Hepatocyte (in vitro differentiated cells): ENCODE measurements at regions not wholly inside any gene's neighbourhood (a gene's known extent, or its start where the extent isn't known, plus 50 kb on each side); places are given as distances from the start of the nearest gene placed in this dataset.
"Not testable (repeated sequence)": the region's sequence is repeated elsewhere in the genome, so short reads cannot be mapped to it uniquely, and the experiment has no call there.

ENCODE experiments used
- DNase-seq: peaks from one replicate; pipeline ENCODE4 v3.0.0-alpha.2; 2016; ENCODE audit warnings: low spot score
- H2AFZ ChIP-seq: fragments of 200-600 bp; sonication (generic); 2 replicates; pipeline ENCODE4 v1.6.0; 2016; ENCODE audit warnings: antibody characterized with exemption, mild to moderate bottlenecking
- H3K27ac ChIP-seq: fragments of 200-600 bp; sonication (generic); 2 replicates; pipeline ENCODE4 v1.5.1; 2016; ENCODE audit warnings: mild to moderate bottlenecking
- H3K27me3 ChIP-seq: fragments of 200-600 bp; sonication (generic); 2 replicates; pipeline ENCODE4 v1.6.1; 2016
- H3K36me3 ChIP-seq: fragments of 200-600 bp; sonication (generic); replicated peaks from 2 replicates; pipeline ENCODE4 v1.5.1; 2016; ENCODE audit warnings: low read depth; ENCODE audit not compliant: insufficient read depth
- H3K4me1 ChIP-seq: fragments of 200-600 bp; sonication (generic); 2 replicates; pipeline ENCODE4 v1.5.1; 2016; ENCODE audit warnings: mild to moderate bottlenecking, moderate library complexity; ENCODE audit not compliant: insufficient read depth
- H3K4me2 ChIP-seq: fragments of 200-600 bp; sonication (generic); 2 replicates; pipeline ENCODE4 v1.6.0; 2016
- H3K4me3 ChIP-seq: fragments of 200-600 bp; sonication (generic); 2 replicates; pipeline ENCODE4 v1.5.1; 2016; ENCODE audit warnings: mild to moderate bottlenecking
- H3K79me2 ChIP-seq: fragments of 200-600 bp; sonication (generic); 2 replicates; pipeline ENCODE4 v1.6.0; 2017; ENCODE audit warnings: mild to moderate bottlenecking
- H3K9me2 ChIP-seq: fragments of 200-600 bp; sonication (generic); replicated peaks from 2 replicates; pipeline ENCODE4 v1.6.0; 2017; ENCODE audit warnings: mild to moderate bottlenecking; ENCODE audit not compliant: insufficient read depth
- H3K9me3 ChIP-seq: fragments of 200-600 bp; sonication (generic); 2 replicates; pipeline ENCODE4 v1.5.1; 2016; ENCODE audit warnings: low read depth, mild to moderate bottlenecking
- H4K20me1 ChIP-seq: fragments of 200-600 bp; sonication (generic); 2 replicates; pipeline ENCODE4 v1.6.0; 2016; ENCODE audit warnings: mild to moderate bottlenecking; ENCODE audit not compliant: insufficient read depth, poor library complexity, severe bottlenecking
- EZH2 ChIP-seq: fragments of 200-600 bp; sonication (generic); IDR thresholded peaks from 2 replicates; pipeline ENCODE4 v1.6.1; 2016; ENCODE audit warnings: antibody characterized with exemption, mild to moderate bottlenecking, borderline replicate concordance
- EZH2phosphoT487 ChIP-seq: fragments of 200-600 bp; sonication (generic); IDR thresholded peaks from one replicate; pipeline ENCODE4 v1.6.1; 2018; ENCODE audit warnings: antibody characterized with exemption, mild to moderate bottlenecking, low read depth, moderate library complexity; ENCODE audit not compliant: unreplicated experiment, severe bottlenecking
- WGBS: methylation state at CpG from one replicate; pipeline ENCODE4 v1.1.6; 2016; ENCODE audit warnings: low lambda C conversion rate; ENCODE audit errors: missing lambda C conversion rate; 5-methylcytosine and 5-hydroxymethylcytosine counted together
- TF ChIP-seq, protein P1 (sequence below): fragments of 200-600 bp; sonication (generic); IDR thresholded peaks from 2 replicates; pipeline ENCODE4 v1.5.1; 2016; ENCODE audit warnings: antibody characterized with exemption, mild to moderate bottlenecking; ENCODE audit not compliant: poor library complexity

DNA sequence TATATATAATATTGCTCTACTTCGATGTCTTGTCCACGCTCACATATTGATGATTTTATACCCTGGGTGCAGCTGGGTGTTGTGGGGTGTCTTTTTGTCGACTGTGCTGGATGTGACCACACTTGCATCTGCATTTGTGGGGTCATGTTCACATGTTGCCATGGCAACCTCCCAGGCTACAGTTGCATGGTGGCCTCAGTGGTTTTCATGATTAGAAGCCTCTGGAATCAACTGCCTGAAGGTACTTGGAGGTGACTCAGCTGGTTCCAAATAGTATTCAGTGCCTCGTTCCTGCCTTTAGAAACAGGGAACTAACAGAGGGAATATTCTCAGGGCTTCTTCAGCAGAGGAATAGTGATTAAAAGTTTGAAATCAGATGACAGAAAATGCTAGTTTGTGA lies 166.3 kb upstream of the NYAP2 start:
- no peaks in the 10 kb centered on the region for H4K20me1 ChIP-seq
- no peak overlapping the region for H3K4me3 ChIP-seq
- H3K79me2 ChIP-seq = no peaks in the 10 kb centered on the region
- H3K27ac ChIP-seq = no peak overlapping the region
- H3K4me1 ChIP-seq = no peaks in the 10 kb centered on the region
- H3K9me3 ChIP-seq = no peaks in the 10 kb centered on the region
- H3K9me2 ChIP-seq = no peaks in the 10 kb centered on the region
- H3K4me2 ChIP-seq = no peak overlapping the region
- no peak for DNase-seq
- H3K27me3 ChIP-seq = no peaks in the 10 kb centered on the region
- H3K36me3 ChIP-seq = no peaks in the 10 kb centered on the region
- H2AFZ ChIP-seq = no peak overlapping the region
- TF ChIP-seq, protein P1, sequence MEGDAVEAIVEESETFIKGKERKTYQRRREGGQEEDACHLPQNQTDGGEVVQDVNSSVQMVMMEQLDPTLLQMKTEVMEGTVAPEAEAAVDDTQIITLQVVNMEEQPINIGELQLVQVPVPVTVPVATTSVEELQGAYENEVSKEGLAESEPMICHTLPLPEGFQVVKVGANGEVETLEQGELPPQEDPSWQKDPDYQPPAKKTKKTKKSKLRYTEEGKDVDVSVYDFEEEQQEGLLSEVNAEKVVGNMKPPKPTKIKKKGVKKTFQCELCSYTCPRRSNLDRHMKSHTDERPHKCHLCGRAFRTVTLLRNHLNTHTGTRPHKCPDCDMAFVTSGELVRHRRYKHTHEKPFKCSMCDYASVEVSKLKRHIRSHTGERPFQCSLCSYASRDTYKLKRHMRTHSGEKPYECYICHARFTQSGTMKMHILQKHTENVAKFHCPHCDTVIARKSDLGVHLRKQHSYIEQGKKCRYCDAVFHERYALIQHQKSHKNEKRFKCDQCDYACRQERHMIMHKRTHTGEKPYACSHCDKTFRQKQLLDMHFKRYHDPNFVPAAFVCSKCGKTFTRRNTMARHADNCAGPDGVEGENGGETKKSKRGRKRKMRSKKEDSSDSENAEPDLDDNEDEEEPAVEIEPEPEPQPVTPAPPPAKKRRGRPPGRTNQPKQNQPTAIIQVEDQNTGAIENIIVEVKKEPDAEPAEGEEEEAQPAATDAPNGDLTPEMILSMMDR = no peak
- TF ChIP-seq EZH2phosphoT487 = no peak
- no peak for TF ChIP-seq EZH2
- 81% methylated on average over 4 of the region's 4 CpGs for WGBS

DNA sequence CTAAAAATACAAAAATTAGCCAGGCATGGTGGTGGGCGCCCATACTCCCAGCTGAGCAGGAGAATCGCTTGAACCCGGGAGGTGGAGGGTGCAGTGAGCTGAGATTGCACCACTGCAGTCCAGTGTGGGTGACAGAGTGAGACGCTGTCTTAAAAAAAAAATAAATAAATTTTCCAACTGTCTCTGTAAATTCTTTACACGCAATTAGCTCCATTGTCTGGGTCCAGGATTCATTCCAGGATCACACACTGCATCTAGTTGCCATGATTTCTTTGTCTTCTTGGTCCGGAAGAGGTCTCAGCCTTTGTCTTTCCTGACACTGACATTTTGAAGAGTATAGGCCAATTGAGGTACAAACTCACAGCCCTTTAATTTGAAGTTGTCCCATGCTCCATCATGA lies 167.6 kb upstream of the NYAP2 start:
- Histone ChIP-seq H3K9me2 (no peaks in the 10 kb centered on the region), H2AFZ (no peak overlapping the region), H3K4me3 (no peak overlapping the region), H3K36me3 (no peaks in the 10 kb centered on the region), H3K27ac (no peak overlapping the region), H3K4me2 (no peak overlapping the region), H3K4me1 (no peaks in the 10 kb centered on the region), H3K79me2 (no peaks in the 10 kb centered on the region), H3K27me3 (no peaks in the 10 kb centered on the region), H4K20me1 (no peaks in the 10 kb centered on the region), H3K9me3 (no peaks in the 10 kb centered on the region)
- no peak for DNase-seq
- 88% methylated on average over 6 of the region's 6 CpGs for WGBS
- TF ChIP-seq EZH2 = no peak
- no peak for TF ChIP-seq EZH2phosphoT487

DNA sequence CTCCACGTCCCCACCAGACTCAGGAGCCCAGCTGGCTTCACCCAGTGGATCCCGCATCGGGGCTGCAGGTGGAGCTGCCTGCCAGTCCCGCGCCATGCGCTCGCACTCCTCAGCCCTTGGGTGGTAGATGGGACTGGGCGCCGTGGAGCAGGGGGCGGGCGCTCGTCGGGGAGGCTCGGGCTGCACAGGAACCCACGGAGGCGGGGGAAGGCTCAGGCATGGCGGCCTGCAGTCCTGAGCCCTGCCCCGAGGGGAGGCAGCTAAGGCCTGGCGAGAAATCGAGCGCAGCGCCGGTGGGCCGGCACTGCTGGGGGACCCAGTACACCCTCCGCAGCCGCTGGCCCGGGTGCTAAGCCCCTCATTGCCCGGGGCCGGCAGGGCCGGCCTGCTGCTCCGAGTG lies 170.2 kb upstream of the NYAP2 start:
- H3K4me2 ChIP-seq, H3K27ac ChIP-seq, H3K36me3 ChIP-seq, DNase-seq, H3K9me3 ChIP-seq, H3K27me3 ChIP-seq, H3K4me3 ChIP-seq, H4K20me1 ChIP-seq, H3K4me1 ChIP-seq, H2AFZ ChIP-seq, H3K79me2 ChIP-seq, H3K9me2 ChIP-seq: not testable (repeated sequence)
- 97% methylated on average over 25 of the region's 31 CpGs for WGBS

DNA sequence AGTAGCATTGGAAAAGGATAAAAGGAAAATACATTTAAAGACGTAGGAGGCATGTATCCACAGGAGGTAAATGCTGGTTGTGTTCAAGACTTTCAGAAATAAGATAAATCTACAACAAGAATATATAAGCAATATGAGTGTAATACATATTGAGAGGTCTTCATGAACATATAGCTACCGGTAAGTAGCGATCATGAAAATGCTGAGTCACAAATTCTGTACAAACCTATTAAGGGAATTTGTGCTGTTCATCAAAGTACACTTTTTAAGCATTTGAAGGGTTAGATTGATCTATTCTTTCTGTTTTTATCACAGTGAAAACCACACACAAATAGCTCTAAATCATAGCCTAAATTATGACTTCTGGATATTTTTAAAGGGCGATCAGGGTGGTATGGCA lies 173.1 kb upstream of the NYAP2 start:
- TF ChIP-seq, protein P1 = no peak
- TF ChIP-seq EZH2 (no peak), EZH2phosphoT487 (no peak)
- Histone ChIP-seq H3K9me2 (no peaks in the 10 kb centered on the region), H3K27ac (no peak overlapping the region), H3K79me2 (no peaks in the 10 kb centered on the region), H2AFZ (no peak overlapping the region), H3K27me3 (no peaks in the 10 kb centered on the region), H3K4me2 (no peak overlapping the region), H4K20me1 (no peaks in the 10 kb centered on the region), H3K9me3 (no peaks in the 10 kb centered on the region), H3K4me3 (no peak overlapping the region), H3K4me1 (no peaks in the 10 kb centered on the region), H3K36me3 (no peaks in the 10 kb centered on the region)
- DNase-seq = no peak
- 96% methylated on average over 4 of the region's 4 CpGs for WGBS

DNA sequence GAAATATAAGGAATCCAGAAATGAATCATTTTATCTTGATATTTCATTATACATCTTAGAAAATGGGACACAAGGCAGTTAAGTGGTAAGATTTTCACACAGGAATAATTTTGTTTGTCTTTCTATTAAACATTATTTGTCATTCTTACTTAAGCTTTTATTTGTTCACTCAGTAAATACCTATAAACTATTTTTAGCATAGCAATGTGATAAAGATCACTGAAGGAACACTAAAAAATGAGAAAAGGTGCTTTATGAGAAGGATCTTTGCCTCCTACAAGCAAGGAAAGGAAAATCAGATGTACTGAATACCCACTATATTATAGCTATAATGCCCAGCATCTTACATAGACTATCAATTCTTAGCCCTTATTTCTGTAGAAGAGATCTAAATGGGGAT lies 176.2 kb upstream of the NYAP2 start:
- Histone ChIP-seq H2AFZ (no peak overlapping the region), H3K36me3 (no peaks in the 10 kb centered on the region), H3K4me2 (no peak overlapping the region), H3K4me1 (no peaks in the 10 kb centered on the region), H3K4me3 (no peak overlapping the region), H4K20me1 (no peaks in the 10 kb centered on the region), H3K27ac (no peak overlapping the region), H3K79me2 (no peaks in the 10 kb centered on the region), H3K9me2 (no peaks in the 10 kb centered on the region), H3K9me3 (no peaks in the 10 kb centered on the region), H3K27me3 (no peaks in the 10 kb centered on the region)
- DNase-seq = no peak
- TF ChIP-seq EZH2 (no peak), EZH2phosphoT487 (no peak)
- TF ChIP-seq, protein P1 = no peak
